NCI-H526 (cell line): ENCODE measurements at regions not wholly inside any gene's neighbourhood (a gene's known extent, or its start where the extent isn't known, plus 50 kb on each side); places are given as distances from the start of the nearest gene placed in this dataset.

ENCODE experiments used
- DNase-seq, 2 experiments: peaks; one replicate each; lab custom pipeline; 2025; lab: John Stamatoyannopoulos, UW

GRCh38 chr13:109398071-109398470 is 388.3 kb downstream of the IRS2 start:
- DNase-seq, result peak; percentile 63 to 67

DNA sequence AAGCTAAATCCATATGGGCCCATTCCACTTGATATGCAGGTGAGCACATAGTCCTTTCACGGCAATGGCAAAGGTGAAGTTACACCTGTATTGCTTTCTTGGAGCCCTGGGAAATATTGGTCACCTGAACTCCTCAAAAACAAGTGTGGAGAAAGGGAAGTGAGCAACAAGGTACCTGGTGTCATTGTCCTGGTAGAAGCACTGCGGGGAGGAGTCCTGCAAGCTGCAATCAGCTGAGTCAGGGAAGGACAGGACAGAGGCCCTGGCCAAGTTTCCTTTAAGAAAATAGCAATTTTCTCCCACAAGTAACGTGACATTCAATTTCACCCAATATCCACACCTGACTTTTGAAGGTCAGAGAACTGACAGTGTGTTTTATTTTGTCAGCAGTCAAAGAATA is 389.1 kb downstream of the IRS2 start:
- no peak for DNase-seq

GRCh38 chr13:109396266-109396665 is 390.1 kb downstream of the IRS2 start:
- DNase-seq, result no peak

DNA sequence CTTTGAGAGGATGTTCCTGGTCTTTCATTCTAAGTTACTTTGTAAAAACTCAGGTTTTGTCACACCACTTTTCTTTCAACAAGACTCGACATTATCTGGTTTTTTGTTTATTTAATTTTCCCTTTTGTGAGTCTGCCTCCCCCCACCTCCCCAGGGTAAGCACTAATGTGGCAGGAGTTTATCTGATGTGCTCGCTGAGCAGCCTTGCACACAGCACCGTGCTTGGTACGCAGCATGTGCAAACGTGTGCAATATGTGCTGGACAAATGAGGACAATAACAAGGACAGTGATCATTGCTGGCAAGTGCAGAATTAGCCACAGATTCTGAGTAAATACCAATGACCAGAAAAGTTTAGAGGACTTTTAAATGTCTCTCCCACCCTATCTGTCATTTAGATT is 391.4 kb downstream of the IRS2 start:
- no peak for DNase-seq

DNA sequence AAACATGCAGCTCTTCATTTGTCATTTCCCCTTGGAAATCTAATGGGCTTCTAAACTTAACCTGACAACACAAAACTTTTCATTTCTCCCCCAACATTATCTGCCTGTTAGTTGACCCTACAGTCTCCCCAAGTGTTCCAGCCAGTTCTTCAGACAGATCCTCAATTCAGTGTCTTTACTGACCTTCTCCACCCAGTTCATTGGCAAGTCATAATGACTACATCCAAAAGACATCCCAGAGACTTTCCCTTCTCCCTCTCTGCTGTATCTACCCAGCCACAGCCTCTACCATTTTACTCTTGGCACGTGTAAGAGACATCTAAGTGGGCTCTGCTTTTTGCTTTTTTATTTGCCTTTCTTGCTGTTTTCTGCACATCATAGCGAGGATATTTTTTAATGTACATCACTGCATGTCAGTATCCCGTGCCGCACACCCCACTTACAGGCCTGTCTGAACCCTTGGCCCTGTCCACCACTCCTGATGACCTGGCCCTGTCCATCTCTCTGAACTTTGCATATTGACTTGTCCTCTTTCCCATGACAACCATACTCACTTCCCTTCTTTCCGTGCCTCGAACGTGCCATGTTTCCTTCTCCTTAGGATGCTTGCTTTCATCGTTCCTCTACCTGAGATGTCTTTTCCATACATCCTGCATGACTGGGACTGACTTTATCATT is 391.9 kb downstream of the IRS2 start:
- no peak for DNase-seq

DNA sequence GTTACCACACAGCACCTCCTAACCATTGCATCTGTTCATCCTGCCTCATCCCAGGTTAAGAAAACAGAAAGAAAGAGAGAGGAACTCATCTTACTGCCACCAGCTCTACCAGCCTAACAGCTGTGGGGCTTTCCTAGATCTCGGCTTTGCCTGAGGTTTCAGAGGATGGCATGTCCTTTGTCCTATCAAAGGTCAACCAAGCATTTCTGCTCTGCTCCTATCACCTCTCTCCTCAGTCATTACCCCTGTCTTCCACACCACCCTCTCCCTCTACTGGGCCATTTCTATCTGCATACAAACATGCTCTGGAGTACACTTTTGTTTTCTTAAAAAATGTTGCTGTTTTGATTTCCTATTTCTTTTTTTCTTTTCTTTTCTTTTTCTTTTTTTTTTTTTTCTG is 393.3 kb downstream of the IRS2 start:
- DNase-seq, result no peak

GRCh38 chr13:109390391-109390790 is 396.0 kb downstream of the IRS2 start:
- no peak for DNase-seq

- DNase-seq, result peak; percentile 96 to 97
These were observed 396.5 kb downstream of the IRS2 start for GRCh38 chr13:109389892-109390345.

DNA sequence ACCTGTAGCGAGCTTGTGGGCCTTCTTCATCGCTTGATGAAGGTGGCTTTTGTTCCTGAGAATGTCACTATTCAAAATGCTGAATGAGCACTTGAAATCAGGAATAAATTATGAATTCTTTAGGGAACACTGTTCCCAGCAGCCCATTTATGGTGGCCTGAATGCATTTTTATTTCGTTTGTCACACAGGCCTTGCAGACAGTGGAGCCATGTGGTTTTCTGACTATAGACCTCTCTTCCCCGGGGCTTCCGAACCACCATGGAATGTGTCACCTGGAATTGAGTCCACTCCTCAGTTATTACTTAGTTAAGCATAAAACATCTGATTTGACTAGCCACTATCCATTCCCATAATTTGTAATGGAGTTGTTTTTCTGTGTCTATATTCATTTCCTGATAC is 396.9 kb downstream of the IRS2 start:
- peak in 1 of 2 experiments; percentile 71 for DNase-seq

GRCh38 chr13:109387471-109387870 is 398.9 kb downstream of the IRS2 start:
- no peak for DNase-seq

- no peak for DNase-seq
These were observed 401.2 kb downstream of the IRS2 start for GRCh38 chr13:109385242-109385560.

GRCh38 chr13:109384491-109385241 is 401.7 kb downstream of the IRS2 start:
- DNase-seq, result no peak

DNA sequence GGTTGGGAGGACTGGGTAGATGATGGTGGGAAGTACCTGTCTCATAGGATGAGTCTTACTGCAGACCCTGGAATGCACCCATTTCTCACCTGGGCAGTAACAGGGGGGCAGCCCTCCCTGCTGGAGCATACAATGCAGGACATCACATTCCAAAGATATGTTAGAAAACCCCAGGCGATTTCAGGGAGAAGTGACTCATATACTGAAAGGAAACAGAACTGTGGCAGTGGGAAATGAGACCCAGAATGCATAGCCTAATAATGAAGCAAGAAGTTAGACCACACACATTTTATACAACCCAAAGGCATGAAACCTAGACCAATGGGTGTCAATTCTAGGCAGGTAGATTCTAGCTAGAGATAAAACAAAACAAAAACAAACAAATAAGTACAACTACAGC is 402.7 kb downstream of the IRS2 start:
- no peak for DNase-seq

DNA sequence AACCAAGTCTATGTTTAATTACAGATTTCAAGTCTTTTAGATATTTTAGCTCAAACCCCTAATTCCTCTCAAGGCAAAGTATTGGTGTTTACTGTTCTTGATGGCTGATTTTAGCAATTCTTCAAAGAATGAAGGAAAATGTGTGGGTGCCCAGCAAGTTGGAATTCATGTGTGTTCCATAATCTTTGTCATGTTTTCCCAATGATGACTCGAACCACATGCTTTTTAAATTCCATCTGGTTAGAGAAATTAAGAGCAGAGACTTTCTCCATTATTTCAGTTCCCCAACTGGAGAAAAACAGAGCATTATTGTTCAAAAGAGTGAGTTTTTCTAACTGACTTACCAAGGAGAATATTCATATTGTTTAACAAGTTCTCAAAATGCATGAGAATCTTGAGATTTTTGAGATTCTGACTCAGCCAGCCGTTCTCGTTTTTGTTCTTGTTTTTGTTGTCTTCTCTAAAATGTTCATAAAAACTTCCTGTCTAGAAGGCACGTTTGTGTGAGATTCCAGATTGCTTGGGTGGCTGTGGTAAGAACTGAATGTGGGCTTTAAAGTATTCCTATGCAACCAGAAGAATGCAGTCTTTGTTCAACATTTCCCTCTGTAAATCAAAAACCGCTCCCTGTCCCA is 404.7 kb downstream of the IRS2 start:
- no peak for DNase-seq

DNA sequence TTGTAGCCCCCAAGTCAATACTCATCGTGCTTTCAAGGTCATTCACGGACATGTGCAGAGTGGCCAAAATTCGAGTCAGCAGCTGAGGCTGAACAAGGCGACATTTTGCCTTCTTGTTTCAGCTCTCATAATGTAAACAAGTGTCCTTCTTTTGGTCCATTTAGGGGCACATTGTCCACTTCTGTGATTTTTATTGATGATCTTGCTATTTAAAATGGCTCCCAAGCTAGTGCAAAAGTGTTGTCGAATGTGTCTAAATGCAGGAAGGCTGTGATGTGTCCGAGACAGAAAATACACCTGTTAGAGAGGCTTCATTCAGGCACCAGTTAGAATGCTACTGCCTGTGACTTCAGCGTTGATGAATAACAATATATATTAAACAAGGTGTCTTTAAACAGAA is 405.9 kb downstream of the IRS2 start:
- no peak for DNase-seq

- no peak for DNase-seq
These were observed 406.5 kb downstream of the IRS2 start for GRCh38 chr13:109379930-109380329.

DNA sequence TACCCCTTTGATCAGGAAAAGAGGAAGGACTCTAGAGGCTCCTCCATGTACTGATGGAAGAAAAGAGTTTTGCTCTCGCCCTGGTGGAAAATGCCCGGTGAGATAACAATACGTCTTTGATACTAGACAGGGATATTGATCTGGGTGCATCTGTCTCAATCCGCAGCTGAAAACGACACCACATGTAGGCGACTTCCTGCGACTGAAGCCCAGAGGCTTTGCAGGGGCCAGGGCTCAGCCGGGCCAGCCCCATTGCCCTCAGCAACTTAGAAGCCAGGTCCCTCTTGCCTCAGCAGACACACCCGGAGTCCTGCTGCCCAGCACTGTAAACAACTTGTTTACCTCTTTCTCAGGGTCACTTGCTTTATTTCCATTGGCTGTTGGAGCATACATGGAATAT is 409.4 kb downstream of the IRS2 start:
- DNase-seq, result no peak

- no peak for DNase-seq
These were observed 411.7 kb downstream of the IRS2 start for GRCh38 chr13:109374609-109375200.

- no peak for DNase-seq
These were observed 413.7 kb downstream of the IRS2 start for GRCh38 chr13:109372666-109373065.

DNA sequence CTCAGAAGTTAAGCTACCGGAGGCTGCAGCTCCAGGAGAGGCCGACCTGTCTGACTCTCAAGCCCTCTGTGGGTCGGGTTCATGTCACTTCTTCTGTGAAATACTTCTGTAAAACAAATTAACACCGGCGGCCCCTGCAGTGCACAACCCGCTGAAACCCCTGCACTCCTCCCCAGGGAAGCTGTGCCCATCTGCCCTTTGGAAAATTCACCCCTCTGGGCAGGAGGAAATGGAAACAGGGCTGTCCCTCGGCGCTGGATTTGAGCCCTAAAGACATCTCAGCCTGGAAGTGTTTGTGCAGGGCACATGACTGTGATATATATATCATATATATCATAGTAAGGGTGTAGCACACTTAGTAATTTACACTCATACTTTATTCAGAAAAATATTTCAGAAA is 415.3 kb downstream of the IRS2 start:
- DNase-seq, result no peak

DNA sequence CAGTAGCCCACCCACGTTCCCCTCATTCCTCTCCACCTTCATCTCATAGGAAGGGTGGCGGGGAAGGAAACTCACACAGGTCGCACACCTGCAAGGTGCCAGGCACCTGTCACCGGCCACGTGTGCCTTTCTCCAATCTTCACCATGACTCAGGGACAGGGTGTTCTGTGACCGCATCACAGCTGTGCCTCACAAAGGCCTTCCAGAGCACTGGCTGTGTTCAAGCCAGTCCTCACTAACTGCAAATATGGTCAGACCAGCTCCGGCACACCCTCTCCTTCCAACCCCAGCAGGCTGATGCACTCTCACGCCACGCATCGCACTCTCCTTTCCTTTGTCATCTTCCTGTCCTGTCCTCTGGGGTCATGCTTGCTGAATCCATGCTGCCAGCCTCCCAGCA is 415.9 kb downstream of the IRS2 start:
- DNase-seq, result no peak

DNA sequence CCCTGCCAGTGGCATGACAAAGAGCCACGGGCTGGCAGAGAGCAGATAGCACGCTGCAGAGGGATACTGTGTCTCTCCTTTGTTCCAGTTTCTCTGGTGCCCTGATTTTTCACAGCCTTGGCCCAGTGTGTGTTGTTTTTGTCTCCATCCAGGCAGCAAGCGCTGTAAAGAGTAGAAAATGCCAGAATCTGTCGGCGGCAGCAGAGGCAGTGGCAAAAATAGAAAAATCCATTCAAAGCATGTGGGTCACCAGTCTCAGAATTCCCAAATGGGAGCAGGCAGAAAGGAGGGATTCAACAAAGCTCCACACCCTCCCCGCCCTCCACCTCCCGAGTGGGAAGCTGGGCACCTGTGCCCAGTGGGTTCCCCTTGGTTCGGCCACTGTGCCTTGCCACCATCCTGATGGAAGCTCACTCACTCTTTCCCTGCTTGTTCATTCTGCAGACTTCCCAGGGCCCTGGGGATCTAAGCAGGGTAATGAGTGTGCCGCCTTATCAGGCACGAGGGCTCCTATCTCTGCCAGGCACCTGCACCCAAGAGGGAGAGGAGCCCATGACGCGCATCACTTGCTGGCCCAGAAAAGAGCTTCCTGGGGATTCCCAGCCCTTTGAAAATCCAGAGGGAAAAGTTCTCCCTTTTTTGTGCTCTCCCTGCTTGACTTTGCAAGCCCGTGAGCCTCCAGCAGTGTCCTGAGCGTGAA is 416.9 kb downstream of the IRS2 start:
- DNase-seq, result no peak
